Fibroblast of lung (primary cell): ENCODE measurements at regions not wholly inside any gene's neighbourhood (a gene's known extent, or its start where the extent isn't known, plus 50 kb on each side); places are given as distances from the start of the nearest gene placed in this dataset.

ENCODE experiments used
- DNase-seq, 2 donors: peaks; one replicate each; pipeline versions ENCODE4 v3.0.0 to v3.0.0-alpha.2; 2010; ENCODE audit warnings: low read depth in 2 of 2
- H2AFZ ChIP-seq: 2 replicates; pipeline ENCODE4 v1.5.1; 2012; ENCODE audit warnings: low read length, control low read depth, inconsistent platforms
- H3K27ac ChIP-seq: 2 replicates; pipeline ENCODE4 v1.5.1; 2011; ENCODE audit warnings: low read length, control low read depth; ENCODE audit not compliant: insufficient read depth
- H3K27me3 ChIP-seq: 2 replicates; pipeline ENCODE4 v1.5.1; 2011; ENCODE audit warnings: mild to moderate bottlenecking, low read length; ENCODE audit not compliant: control insufficient read depth, insufficient read depth
- H3K36me3 ChIP-seq: 2 replicates; pipeline ENCODE4 v1.5.1; 2011; ENCODE audit warnings: low read length; ENCODE audit not compliant: control insufficient read depth, insufficient read depth
- H3K4me1 ChIP-seq: 2 replicates; pipeline ENCODE4 v1.5.1; 2011; ENCODE audit warnings: low read length; ENCODE audit not compliant: control insufficient read depth, insufficient read depth; ENCODE audit errors: extremely low read depth
- H3K4me2 ChIP-seq: 2 replicates; pipeline ENCODE4 v1.5.1; 2011; ENCODE audit warnings: low read length, control low read depth; ENCODE audit not compliant: insufficient read depth; ENCODE audit errors: extremely low read depth
- H3K4me3 ChIP-seq, 4 experiments: fragments of 200-600 bp in 1 of 4; sonication (generic) in 1 of 4; replicated peaks in 1 of 4; 2 replicates each; pipeline ENCODE4 v1.5.1; 2011 to 2016; ENCODE audit warnings: low read length in 4 of 4, low read depth in 3 of 4, mild to moderate bottlenecking in 3 of 4, control low read depth in 2 of 4, inconsistent platforms in 1 of 4, mixed read lengths in 1 of 4; ENCODE audit not compliant: insufficient read depth in 1 of 4; ENCODE audit errors: control extremely low read depth in 1 of 4
- H3K79me2 ChIP-seq: 2 replicates; pipeline ENCODE4 v1.5.1; 2012; ENCODE audit warnings: mild to moderate bottlenecking, low read length, inconsistent platforms; ENCODE audit not compliant: control insufficient read depth, insufficient read depth
- H3K9ac ChIP-seq: 2 replicates; pipeline ENCODE4 v1.5.1; 2011; ENCODE audit warnings: mild to moderate bottlenecking, low read length, control low read depth; ENCODE audit not compliant: insufficient read depth
- H3K9me3 ChIP-seq: 2 replicates; pipeline ENCODE4 v1.5.1; 2012; ENCODE audit warnings: low read depth, low read length; ENCODE audit not compliant: control insufficient read depth, insufficient read depth
- H4K20me1 ChIP-seq: 2 replicates; pipeline ENCODE4 v1.5.1; 2011; ENCODE audit warnings: low read length; ENCODE audit not compliant: control insufficient read depth, insufficient read depth; ENCODE audit errors: extremely low read depth
- EZH2 ChIP-seq: IDR thresholded peaks from 2 replicates; pipeline ENCODE4 v1.5.1; 2012; ENCODE audit warnings: low read length, control low read depth, mild to moderate bottlenecking; ENCODE audit errors: missing control alignments
- TF ChIP-seq, protein P1 (sequence below), 2 donors: IDR thresholded peaks in 1 of 2; conservative IDR thresholded peaks in 1 of 2; 1 replicate in 1 of 2; 2 replicates in 1 of 2; pipeline ENCODE4 v1.5.1; 2011 to 2012; ENCODE audit warnings: low read length in 2 of 2, control low read depth in 1 of 2, inconsistent platforms in 1 of 2, low read depth in 1 of 2, mild to moderate bottlenecking in 1 of 2

DNA sequence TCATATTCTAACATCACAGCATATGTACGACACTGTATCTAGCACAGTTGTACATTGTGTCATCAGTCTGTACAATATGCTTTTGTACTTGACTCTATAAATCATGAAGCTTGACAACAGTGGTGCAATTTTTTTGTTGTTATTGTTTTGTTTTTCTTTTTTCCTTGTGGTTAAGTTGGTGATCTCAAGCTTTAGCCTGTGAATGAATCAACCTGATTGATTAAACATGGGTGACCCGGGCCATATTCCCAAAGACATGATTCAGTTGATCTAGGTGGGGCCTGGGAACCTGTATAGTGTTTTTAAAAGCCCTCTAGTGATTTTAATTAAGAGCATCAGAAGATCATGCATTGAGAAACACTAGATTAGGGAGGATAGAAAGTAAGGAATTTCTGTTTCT lies 101.8 kb upstream of the AADACL2 start:
- no peaks in the 10 kb centered on the region for H3K27me3 ChIP-seq
- no peak overlapping the region for H3K27ac ChIP-seq
- TF ChIP-seq EZH2: no peak
- TF ChIP-seq, protein P1, sequence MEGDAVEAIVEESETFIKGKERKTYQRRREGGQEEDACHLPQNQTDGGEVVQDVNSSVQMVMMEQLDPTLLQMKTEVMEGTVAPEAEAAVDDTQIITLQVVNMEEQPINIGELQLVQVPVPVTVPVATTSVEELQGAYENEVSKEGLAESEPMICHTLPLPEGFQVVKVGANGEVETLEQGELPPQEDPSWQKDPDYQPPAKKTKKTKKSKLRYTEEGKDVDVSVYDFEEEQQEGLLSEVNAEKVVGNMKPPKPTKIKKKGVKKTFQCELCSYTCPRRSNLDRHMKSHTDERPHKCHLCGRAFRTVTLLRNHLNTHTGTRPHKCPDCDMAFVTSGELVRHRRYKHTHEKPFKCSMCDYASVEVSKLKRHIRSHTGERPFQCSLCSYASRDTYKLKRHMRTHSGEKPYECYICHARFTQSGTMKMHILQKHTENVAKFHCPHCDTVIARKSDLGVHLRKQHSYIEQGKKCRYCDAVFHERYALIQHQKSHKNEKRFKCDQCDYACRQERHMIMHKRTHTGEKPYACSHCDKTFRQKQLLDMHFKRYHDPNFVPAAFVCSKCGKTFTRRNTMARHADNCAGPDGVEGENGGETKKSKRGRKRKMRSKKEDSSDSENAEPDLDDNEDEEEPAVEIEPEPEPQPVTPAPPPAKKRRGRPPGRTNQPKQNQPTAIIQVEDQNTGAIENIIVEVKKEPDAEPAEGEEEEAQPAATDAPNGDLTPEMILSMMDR (conservative IDR thresholded peaks at IDR 0.05 in 1 of 2, IDR thresholded peaks at IDR 0.05 in 1 of 2; ENCODE audit: low read depth in 1 of 2, low read length in 2 of 2): no peak
- DNase-seq: no peak
- no peak overlapping the region for H3K9ac ChIP-seq
- no peaks in the 10 kb centered on the region for H3K36me3 ChIP-seq
- no peaks in the 10 kb centered on the region for H3K79me2 ChIP-seq
- H3K9me3 ChIP-seq: no peaks in the 10 kb centered on the region
- no peak overlapping the region for H3K4me3 ChIP-seq
- H3K4me1 ChIP-seq: no peaks in the 10 kb centered on the region
- no peak overlapping the region for H3K4me2 ChIP-seq
- H4K20me1 ChIP-seq: no peaks in the 10 kb centered on the region
- H2AFZ ChIP-seq: no peak overlapping the region

DNA sequence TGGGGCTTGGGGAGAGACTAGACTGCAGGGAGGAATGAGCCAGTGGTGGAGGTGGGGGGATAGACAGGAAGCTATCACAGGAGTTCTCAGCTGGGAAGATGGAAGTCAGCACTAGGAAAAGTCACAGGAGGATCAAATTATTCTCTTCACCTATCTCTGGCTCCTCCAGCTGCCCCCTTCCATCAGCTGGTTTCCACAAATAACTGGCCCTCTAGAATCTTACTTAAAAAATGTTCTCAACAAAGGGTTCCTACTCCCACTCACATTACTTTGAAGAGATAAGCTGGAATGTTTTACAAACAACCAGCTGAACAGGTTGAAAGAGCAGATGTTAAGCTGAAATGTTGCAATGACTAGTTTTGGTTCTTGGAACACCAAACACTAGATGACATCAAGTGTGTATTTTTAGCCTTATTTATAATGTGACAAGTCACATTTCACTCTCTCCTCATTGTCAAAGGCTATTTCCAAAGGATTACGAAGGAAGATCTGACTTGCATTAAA lies 102.7 kb upstream of the AADACL2 start:
- TF ChIP-seq, protein P1 (conservative IDR thresholded peaks at IDR 0.05 in 1 of 2, IDR thresholded peaks at IDR 0.05 in 1 of 2; ENCODE audit: low read depth in 1 of 2, low read length in 2 of 2): no peak
- no peak for TF ChIP-seq EZH2
- Histone ChIP-seq H3K27me3 (no peaks in the 10 kb centered on the region), H2AFZ (no peak overlapping the region), H3K36me3 (no peaks in the 10 kb centered on the region), H3K9me3 (no peaks in the 10 kb centered on the region), H3K4me3 (no peak overlapping the region), H3K9ac (no peak overlapping the region), H4K20me1 (no peaks in the 10 kb centered on the region), H3K79me2 (no peaks in the 10 kb centered on the region), H3K4me1 (no peaks in the 10 kb centered on the region), H3K4me2 (no peak overlapping the region), H3K27ac (no peak overlapping the region)
- peak; percentile 69 to 83 for DNase-seq

DNA sequence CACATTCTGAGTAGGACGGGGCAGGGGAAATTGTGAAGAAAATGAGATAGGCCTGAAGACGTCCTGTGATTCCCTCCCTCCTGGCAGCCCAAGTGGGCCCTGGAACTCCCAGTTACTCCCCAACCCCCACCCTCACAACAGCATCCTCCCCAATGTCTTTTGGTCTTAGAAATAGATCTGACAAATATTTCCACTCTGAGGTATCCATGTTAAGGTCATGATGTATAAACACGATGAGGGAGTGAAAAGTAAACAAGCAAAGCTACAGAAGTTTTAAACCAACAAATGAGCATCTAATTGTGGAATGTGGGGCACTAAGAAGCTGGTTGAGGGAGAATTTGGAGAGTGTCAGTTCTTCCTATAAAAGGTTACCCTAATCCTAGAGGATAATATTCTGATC lies 103.7 kb upstream of the AADACL2 start:
- Histone ChIP-seq H3K9me3 (no peaks in the 10 kb centered on the region), H3K4me1 (no peaks in the 10 kb centered on the region), H3K4me3 (no peak overlapping the region), H3K27ac (no peak overlapping the region), H3K27me3 (no peaks in the 10 kb centered on the region), H4K20me1 (no peaks in the 10 kb centered on the region), H3K79me2 (no peaks in the 10 kb centered on the region), H3K4me2 (no peak overlapping the region), H3K36me3 (no peaks in the 10 kb centered on the region), H2AFZ (no peak overlapping the region), H3K9ac (no peak overlapping the region)
- TF ChIP-seq EZH2: no peak
- TF ChIP-seq, protein P1 (conservative IDR thresholded peaks at IDR 0.05 in 1 of 2, IDR thresholded peaks at IDR 0.05 in 1 of 2; ENCODE audit: low read depth in 1 of 2, low read length in 2 of 2): no peak
- DNase-seq: no peak
